Skin epidermis (tissue), 12 donors: ENCODE measurements at regions not wholly inside any gene's neighbourhood (a gene's known extent, or its start where the extent isn't known, plus 50 kb on each side); places are given as distances from the start of the nearest gene placed in this dataset.
"Not testable (repeated sequence)": the region's sequence is repeated elsewhere in the genome, so short reads cannot be mapped to it uniquely, and the experiment has no call there.

Experiments used
- H3K27ac ChIP-seq, 21 experiments: fragments of 200-600 bp; sonication (generic) in 11 of 21; one replicate each; pipeline ENCODE4 v1.5.0; 2020; ENCODE audit warnings: mild to moderate bottlenecking in 3 of 21, inconsistent platforms in 2 of 21, moderate library complexity in 2 of 21
- H3K4me3 ChIP-seq, 7 experiments: fragments of 200-600 bp; sonication (generic) in 2 of 7; one replicate each; pipeline ENCODE4 v1.5.0; 2020; ENCODE audit warnings: inconsistent platforms in 2 of 7, mild to moderate bottlenecking in 2 of 7, moderate library complexity in 1 of 7

DNA sequence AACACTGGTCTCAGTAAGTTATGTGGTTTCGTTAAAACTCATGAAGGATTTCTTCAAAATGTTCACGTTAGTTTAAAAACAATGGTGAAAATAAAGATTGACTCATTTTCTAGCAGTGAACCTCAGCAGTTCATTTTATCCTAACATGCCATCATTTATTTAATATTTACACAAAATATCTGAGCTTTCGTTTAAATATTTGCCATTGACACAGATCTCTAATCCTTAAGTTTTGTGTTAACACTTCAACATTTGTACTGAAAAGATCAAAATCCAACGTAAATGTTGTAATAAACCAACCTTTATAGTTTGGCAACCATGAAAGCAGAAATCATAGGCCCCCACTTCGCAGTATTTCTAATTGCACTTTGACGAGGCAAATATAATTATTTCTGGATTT, 1129.5 kb downstream of the PLA2G4A start:
- H3K4me3 ChIP-seq: no peak overlapping the region
- no peak overlapping the region for H3K27ac ChIP-seq

- Histone ChIP-seq H3K4me3 (no peak overlapping the region), H3K27ac (no peak overlapping the region)
These were observed 1130.3 kb downstream of the PLA2G4A start for GRCh38 chr1:187959062-187959461.

GRCh38 chr1:187960125-187960638, 1131.4 kb downstream of the PLA2G4A start:
- H3K4me3 ChIP-seq: no peak overlapping the region

DNA sequence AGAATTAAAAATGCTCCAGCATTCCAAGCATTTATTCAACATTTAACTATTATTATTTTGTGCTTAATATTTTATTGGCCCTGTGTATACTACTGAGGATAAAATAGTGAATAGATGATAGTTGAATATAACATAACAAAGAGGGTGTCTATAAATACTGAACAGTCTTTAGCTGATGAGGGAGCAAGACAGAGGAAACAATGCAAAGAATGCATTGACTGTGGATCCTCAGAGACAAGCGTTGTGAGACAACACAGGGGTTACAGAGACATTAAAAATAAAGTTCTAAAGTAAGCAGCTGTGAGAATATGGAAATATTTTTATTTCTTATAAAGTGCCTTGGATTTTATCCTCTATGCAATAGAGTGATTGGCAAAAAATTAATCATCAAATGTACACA, 1133.1 kb downstream of the PLA2G4A start:
- H3K4me3 ChIP-seq: no peak overlapping the region
- H3K27ac ChIP-seq: no peak overlapping the region

More at GRCh38 chr1:187960125-187960638, 1131.4 kb downstream of the PLA2G4A start:
- no peak overlapping the region for H3K27ac ChIP-seq

DNA sequence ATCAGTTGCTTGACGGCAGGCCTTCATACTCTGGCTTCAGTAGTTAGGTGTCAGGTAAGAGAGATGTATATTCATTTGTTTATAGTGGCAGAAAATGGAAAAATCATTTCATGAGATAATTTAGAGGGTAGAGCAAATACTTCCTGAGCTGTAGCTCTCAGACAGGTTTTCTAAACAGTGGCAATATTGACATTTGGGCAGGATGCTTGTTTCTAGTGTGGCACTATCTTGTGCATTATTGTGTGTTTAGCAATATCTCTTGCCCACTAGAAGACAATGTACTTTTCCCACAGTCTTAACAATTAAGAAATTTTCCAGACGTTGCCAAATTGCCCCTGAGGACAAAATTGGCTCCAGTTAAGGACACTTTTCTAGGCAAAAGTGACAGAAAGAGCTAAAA, 1143.1 kb downstream of the PLA2G4A start:
- Histone ChIP-seq H3K4me3 (no peak overlapping the region), H3K27ac (no peak overlapping the region)

GRCh38 chr1:187977298-187977697, 1148.5 kb downstream of the PLA2G4A start:
- H3K4me3 ChIP-seq: no peak overlapping the region
- H3K27ac ChIP-seq: no peak overlapping the region

- no peak overlapping the region for H3K27ac ChIP-seq
- no peak overlapping the region for H3K4me3 ChIP-seq
These were observed 1156.6 kb downstream of the PLA2G4A start for GRCh38 chr1:187985145-187985896.

DNA sequence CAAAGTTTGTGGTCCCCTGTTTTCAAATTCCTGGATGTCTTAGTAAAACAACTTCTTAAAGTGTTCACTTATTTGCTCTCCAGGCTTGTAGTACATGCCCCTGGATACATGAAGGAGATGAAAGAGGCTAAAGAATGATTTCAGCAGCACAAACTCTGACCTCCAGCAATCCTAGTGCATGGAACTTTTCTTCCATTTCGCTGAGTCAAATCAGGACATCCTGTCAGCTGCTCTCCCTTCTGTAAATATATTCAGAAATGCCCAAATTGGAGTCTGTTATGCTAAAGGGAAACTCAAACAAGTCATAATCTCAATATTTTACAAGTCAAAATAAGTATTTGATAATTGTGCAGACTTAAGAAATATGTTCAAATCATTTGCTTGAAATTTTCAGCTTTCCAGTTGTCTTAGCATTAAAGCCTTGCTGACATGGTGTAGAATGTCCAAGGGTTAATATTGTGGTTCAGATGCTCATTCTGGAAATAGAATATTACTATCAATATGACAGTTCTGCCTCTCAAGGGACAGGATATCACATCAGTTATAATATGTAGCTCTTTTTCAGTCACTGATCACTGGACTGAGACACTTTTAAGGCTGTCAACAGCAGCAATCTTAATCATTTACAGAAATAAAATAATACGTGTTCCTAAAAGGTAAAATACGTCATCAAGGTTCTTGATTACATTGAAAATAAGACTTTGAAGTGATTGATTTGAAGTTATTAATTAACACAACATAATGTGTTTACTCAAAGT, 1157.3 kb downstream of the PLA2G4A start:
- Histone ChIP-seq H3K27ac (no peak overlapping the region), H3K4me3 (no peak overlapping the region)

DNA sequence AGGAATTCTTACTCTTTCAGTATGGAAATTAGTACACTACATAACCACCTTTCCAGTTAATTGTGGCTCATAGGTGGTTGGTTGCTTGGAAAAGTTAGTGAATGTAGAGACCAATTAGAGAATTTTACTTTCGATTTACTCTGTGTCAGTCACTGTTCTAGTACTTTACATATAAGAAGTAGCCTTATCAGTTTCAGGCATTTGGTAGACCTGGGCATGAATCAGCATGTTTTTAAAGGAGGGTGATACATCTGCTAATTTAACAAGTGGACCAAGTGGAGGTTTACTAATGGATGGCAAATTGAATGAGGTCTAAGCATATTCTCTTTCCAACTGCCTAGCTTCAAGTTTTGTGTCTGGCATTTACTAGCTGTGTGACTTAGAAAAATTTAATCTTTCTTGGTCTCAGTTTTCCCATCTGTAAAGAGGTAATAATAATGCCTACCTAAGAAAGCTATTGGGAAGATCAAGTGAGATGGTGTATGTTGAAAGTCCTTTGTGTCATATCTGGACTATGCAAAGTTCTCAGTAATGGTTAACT, 1158.6 kb downstream of the PLA2G4A start:
- Histone ChIP-seq H3K4me3 (no peak overlapping the region), H3K27ac (no peak overlapping the region)

DNA sequence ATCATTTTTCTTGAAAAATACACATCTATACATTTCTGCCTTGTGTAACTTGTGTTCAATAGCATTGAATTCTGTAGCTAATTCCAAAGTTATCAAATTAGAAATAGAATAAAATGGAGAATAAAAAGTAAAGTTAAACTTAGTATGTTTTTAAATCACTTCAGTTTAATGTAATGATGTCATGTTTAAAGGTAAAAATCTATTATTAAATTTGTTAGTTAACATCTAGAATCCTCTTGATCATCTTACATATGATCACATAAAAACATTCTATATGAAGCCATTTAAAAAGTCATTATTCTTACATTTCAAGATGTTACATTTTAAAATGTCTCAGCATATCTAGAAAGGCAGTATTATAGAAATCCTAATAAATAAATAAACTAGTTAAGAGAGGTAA, 1163.2 kb downstream of the PLA2G4A start:
- Histone ChIP-seq H3K27ac (no peak overlapping the region), H3K4me3 (no peak overlapping the region)

DNA sequence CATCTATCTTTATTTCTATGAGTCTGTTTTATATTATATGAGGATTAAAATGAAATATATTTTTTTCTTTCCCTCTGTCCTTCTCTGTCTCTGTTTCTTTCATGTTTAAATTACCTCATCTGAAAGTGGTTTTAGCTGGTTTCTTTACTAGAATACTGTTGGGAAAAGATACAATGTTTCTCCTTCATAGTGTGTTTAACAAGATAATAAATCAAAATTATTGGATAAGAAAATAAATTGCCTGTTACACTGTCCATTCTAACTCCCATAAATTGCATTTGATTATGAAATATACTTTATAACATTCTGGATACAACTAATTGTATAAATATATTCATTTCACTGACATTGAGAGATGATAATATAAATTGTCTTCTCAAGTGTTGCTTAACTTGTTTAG, 1168.0 kb downstream of the PLA2G4A start:
- Histone ChIP-seq H3K27ac (no peak overlapping the region), H3K4me3 (no peak overlapping the region)

DNA sequence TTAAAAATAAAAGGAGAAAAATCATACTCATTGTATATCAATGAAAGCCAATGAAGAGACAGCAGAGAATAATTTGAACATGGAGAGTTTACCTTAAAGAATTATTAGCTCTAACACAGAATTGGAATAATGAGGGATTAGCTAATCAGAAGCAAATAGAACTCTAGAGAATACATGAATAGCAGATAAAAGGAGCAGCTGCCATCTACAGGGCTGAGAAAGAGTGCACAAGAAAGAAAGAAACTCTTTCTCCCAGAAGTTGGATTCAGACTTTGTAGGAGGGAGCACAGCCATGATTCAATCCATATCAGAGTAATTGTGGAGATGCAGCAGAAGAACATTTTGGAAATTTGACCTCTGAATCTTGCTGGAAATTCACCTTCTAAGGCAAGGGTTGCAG, 1171.2 kb downstream of the PLA2G4A start:
- no peak overlapping the region for H3K27ac ChIP-seq
- no peak overlapping the region for H3K4me3 ChIP-seq

GRCh38 chr1:188003687-188004086, 1174.9 kb downstream of the PLA2G4A start:
- H3K27ac ChIP-seq, H3K4me3 ChIP-seq: not testable (repeated sequence)

DNA sequence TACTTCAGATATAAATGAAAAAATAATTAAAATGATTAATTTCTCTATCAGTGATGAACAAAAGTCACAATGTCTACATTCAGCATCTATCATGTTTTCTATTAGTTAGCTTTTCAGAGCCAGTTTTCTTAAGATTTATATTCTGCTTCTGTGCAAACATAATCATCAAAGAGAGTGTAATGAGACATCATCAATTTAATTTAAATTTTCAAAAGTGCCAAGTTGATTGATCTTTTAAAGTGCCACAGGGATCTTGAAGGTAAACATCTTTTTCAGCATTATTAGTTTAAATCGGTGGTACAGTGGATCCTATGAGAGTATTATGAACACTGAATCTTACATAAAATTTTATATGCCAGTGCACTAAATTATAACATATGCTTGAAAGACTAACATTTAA, 1176.1 kb downstream of the PLA2G4A start:
- no peak overlapping the region for H3K4me3 ChIP-seq
- H3K27ac ChIP-seq: no peak overlapping the region

DNA sequence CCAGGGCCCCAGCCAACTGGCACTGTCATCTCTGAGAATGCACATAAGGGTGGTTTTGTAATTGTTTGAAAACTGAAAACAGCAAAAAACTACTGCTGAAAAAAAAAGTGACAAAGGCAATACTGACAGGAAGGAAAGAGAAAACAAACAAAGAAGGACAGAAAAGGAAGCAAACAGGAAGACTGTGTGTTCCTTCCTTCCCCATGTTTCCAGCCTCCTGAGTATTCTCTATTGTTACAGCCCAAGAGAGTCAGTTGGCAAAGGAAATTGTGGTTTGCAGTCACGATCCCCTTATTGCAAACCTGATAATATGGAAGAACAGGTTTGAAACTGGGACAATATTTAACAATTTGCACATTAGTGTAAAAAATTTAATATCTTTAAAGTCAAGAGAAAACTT, 1177.6 kb downstream of the PLA2G4A start:
- H3K27ac ChIP-seq: no peak overlapping the region
- no peak overlapping the region for H3K4me3 ChIP-seq

DNA sequence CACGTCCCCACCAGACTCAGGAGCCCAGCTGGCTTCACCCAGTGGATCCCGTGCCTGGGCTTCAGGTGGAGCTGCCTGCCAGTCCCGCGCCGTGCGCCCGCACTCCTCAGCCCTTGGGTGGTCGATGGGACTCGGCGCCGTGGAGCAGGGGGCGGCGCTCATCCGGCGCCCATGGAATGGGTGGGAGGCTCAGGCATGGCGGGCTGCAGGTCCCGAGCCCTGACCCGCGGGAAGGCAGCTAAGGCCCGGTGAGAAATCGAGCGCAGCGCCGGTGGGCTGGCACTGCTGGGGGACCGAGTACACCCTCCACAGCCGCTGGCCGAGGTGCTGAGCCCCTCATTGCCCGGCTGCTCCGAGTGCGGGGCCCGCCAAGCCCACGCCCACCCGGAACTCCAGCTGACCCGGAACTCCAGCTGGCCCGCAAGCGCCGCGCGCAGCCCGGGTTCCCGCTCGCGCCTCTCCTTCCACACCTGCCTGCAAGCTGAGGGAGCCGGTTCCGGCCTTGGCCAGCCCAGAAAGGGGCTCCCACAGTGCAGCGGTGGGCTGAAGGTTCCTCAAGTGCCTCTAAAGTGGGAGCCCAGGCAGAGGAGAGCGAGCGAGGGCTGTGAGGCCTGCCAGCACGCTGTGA, 1184.6 kb downstream of the PLA2G4A start:
- not testable (repeated sequence) for H3K27ac ChIP-seq, H3K4me3 ChIP-seq

DNA sequence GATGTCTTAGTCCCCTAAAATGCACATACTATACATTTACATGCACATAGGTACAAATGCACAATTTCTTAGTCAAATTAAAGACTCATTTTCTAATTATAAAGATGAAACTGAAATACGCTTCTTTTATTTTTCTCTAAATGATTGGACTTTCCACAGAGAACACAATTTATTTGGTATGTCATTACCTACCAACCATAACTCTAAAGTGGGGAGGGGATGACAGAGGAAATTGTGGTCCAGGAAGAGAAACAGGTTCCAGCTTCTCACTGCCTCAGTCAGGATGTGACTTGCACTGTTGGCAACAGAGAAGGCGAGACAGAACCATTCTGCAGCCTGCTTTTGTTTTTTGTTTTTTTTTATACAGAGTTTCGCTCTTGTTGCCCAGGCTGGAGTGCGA, 1189.2 kb downstream of the PLA2G4A start:
- no peak overlapping the region for H3K27ac ChIP-seq
- no peak overlapping the region for H3K4me3 ChIP-seq

- Histone ChIP-seq H3K4me3 (no peak overlapping the region), H3K27ac (no peak overlapping the region)
These were observed 1193.9 kb downstream of the PLA2G4A start for GRCh38 chr1:188022661-188023060.

GRCh38 chr1:188023206-188023605, 1194.5 kb downstream of the PLA2G4A start:
- no peak overlapping the region for H3K4me3 ChIP-seq
- H3K27ac ChIP-seq: no peak overlapping the region

DNA sequence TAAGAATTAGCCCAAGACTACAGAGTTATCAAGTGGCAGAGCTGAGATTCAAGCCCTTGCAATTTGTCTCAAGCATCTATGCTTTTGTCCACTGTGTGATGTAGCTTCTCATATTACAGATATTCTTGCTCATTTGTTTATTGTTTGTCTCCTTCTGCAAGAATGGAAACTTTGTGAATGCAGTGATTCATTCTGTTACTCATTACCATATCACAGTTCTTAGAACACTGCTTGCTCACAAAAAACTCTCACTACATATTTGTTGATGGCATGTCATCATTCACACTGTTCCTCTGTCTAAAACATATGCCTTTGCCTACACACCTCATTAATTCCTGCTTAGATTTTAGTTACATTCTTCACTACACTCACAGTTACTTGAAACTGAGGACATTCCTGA, 1198.9 kb downstream of the PLA2G4A start:
- Histone ChIP-seq H3K27ac (no peak overlapping the region), H3K4me3 (no peak overlapping the region)
